Caki2 (cell line): ENCODE measurements at regions not wholly inside any gene's neighbourhood (a gene's known extent, or its start where the extent isn't known, plus 50 kb on each side); places are given as distances from the start of the nearest gene placed in this dataset.
"Not testable (repeated sequence)": the region's sequence is repeated elsewhere in the genome, so short reads cannot be mapped to it uniquely, and the experiment has no call there.

ENCODE experiments used
- DNase-seq: peaks from one replicate; pipeline ENCODE4 v3.0.0-alpha.2; 2015; ENCODE audit warnings: low read depth
- in situ Hi-C: cut with HindIII; loops from 2 replicates; pipeline ENCODE4 v1.10.0; 2016; ENCODE audit warnings: low sequenced_read_pairs, low pct_unique_long_range_greater_than_20kb, mixed read lengths

DNA sequence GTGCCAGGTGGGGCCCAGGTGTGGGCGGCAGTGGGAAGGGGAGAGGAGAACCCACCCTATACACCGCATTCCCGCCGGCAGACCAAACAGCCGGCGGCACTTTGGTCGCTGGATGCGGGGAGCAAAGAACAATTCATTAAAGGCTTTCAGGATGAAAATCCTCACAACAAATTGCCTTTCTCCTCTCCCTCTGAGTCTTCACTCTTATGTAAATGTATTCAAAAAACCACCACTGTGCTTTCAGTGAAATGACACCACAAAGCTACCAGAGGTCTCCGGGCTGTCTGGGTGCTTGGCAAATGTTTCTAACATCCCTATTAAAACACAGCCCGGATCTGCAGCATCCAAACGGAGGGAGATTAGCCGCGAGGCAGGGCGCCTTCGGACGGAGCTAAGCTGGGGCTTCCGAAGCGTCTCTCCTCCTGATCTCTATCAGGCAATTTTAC is 171.8 kb upstream of the TBL1X start:
- in situ Hi-C loops = no loop called here
- DNase-seq = no peak

DNA sequence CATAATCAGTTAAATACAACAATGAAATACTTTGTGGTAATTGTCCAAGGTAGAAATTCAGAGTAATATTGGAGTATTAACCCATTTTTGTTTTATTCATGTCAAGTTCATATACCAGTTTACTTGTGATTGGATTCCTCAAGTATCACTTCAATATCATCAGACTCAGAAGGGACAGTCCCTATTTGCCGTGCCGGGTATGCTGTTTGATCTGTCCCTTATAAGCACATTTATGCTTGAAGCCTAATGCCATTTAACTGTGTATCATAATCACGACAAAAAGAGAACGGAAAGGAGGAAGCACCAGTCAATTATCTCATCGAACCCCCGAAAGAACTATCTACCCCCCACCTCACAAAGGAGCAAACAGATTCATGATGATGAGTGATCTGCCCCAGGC is 171.0 kb upstream of the TBL1X start:
- in situ Hi-C loops = no loop called here
- DNase-seq = no peak

DNA sequence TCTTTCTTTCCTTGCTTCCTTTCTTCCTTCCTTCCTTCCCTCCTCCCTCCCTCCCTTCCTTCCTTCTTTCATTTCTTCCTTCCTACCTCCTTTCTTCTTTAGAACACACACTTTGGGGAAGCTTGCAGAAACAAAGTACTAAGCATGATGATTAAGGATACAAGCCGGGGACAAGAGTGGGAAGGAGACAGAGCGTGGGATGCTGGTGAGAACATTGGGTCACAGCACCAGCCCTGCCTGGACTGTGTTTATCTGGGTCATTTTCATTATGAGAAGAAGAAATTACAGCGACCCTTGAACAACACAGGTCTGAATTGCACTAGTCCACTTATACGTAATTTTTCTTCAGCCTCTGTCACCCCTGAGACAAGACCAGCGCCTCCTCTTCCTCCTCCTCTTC is 169.3 kb upstream of the TBL1X start:
- in situ Hi-C loops = no loop called here
- DNase-seq = no peak

GRCh38 chrX:9298221-9298620 is 166.6 kb upstream of the TBL1X start:
- in situ Hi-C loops = no loop called here
- no peak for DNase-seq

GRCh38 chrX:9299681-9300080 is 165.2 kb upstream of the TBL1X start:
- DNase-seq = peak; percentile 9
- in situ Hi-C loops = not testable (repeated sequence)

GRCh38 chrX:9301836-9302235 is 163.0 kb upstream of the TBL1X start:
- DNase-seq = no peak
- in situ Hi-C loops = no loop called here

GRCh38 chrX:9302381-9302780 is 162.5 kb upstream of the TBL1X start:
- in situ Hi-C loops = no loop called here
- DNase-seq = no peak

DNA sequence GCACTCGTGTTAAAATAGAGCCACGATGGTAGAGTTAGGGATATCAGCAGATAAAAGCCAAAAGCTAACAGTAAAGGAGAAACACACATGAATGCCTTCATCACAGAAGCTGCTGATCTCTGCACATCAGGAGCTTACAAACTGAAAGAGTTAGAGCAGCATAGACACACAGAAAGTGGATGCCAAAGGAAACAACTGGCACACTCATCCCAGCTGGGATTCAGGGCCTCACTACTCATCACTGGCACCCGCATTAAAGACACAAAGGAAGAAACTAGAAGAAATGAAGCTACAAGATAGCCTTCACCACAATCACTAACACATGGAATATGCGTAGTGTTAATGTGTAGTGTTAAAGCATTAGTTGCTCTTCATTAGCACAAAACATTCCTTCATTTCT is 156.4 kb upstream of the TBL1X start:
- DNase-seq = no peak
- in situ Hi-C loops = no loop called here

- in situ Hi-C loops = no loop called here
- DNase-seq = peak; percentile 9
Measured at GRCh38 chrX:9310616-9311015, 154.2 kb upstream of the TBL1X start.

DNA sequence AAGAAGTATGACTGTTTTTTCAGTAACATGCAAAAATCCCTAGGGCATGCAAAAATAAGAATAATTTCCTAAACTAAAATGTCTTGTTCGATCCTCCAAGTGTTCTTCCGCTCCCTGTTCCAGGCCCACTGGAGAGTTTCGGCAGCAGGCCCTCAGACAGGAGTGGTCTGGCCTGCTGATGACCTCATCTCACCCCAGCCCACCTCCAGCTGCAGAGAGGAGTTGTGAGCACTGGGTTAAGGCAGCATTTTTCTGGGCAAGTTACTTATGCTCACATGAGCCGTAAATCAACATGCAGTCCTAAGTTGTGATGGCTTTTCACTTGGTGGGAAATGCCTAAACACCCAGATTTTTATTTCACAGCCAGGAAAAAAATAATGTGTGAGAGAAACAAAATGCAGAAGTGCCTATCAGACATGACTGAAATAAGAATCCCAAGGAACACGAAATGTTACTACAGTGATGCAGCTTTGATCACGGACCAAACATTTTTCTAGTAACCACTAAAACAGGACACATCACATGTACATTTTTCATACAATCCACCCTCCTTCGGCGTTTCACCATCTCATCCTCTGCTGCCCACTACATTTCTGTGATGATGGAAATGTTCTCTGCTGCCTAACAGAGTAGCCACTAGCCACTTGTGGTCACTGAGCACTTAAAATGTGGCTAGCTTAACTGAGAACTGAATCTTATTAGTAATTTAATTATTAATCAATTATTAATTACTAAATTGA is 153.3 kb upstream of the TBL1X start:
- in situ Hi-C loops = no loop called here
- DNase-seq = no peak

GRCh38 chrX:9312922-9313867 is 151.7 kb upstream of the TBL1X start:
- in situ Hi-C loops = no loop called here
- DNase-seq = no peak

- in situ Hi-C loops = no loop called here
Measured at GRCh38 chrX:9315086-9315485, 149.8 kb upstream of the TBL1X start.

DNA sequence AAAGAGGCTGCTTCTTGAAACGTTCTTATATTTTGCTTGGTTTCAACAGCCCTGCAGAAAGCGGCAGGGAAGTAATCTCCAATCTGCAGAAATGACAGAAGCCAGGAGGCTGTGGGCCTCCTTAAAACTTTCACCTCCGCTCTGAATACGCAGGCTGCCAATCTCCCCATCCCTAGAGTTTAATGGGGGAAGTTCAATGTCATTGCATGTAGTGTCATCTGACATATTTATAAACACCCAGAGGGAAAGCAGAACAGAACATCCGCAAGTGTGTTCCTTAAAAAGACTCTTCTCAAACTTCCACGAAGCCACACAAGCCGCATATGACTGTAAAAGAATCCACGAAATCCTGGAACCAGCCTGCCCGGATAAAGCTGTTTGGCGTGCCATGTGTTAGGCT is 148.8 kb upstream of the TBL1X start:
- DNase-seq = no peak
- in situ Hi-C loops = no loop called here

More at GRCh38 chrX:9315086-9315485, 149.8 kb upstream of the TBL1X start:
- DNase-seq = no peak

GRCh38 chrX:9317176-9317575 is 147.7 kb upstream of the TBL1X start:
- in situ Hi-C loops = no loop called here
- DNase-seq = no peak

DNA sequence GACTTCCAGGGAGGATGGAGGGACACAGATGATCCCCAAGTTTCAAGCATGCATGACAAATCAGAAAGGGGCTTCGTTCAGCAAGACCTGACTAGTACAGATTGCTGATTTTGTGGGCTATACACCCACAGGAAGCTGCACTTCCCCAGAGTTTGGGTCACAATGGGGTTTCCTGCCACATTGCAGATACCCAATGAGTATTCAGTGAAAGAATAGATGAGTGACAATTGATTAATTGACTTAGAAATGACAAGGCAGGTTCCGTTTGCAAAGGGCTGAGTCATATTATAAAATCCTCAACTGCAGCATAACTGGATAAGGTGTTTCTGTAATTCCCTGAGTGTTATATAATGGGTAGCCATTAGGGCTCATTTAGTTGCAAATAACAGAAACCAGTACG is 146.6 kb upstream of the TBL1X start:
- in situ Hi-C loops = no loop called here
- no peak for DNase-seq

DNA sequence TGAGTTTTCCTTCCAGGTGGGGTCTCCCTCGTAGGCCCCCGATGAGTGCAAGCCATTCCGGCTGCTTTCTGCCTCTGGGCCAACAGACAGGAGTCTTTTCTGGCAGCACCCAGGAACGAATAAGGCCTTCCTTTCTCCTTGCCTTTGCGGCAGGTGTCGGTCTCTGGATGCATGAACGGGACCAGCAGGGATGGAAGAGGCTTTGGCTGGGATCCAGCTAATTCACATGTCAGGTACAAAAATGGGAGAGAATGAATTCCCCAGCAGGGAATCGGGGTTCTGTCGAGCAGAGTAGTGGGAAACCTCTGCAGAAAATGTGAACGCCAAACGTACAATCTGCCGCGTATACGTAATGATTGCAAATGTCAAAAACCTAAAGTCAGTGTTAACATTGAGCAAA is 146.1 kb upstream of the TBL1X start:
- no peak for DNase-seq
- in situ Hi-C loops = no loop called here

DNA sequence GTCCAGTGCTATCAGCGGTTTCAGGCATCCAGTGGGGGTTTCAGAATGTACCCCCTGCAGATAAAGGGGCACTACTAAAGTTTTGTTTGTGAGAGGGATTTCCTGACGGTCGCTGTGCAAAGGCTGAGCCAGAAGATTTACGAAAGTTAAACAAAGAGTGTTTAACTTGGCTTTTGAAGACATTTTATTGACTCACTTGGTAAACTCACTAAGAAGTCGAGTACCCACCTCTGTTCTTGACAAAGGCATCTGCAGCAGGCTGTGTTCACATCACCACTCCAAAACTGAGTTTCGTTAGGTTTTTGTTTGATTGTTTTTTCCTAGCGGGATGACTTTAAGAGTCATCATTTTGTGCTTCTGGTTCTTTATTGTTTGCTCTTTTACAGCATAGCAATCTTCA is 143.9 kb upstream of the TBL1X start:
- in situ Hi-C loops = no loop called here
- DNase-seq = no peak

GRCh38 chrX:9324676-9325075 is 140.2 kb upstream of the TBL1X start:
- in situ Hi-C loops = no loop called here
- DNase-seq = no peak

GRCh38 chrX:9326369-9326768 is 138.5 kb upstream of the TBL1X start:
- in situ Hi-C loops = no loop called here
- DNase-seq = no peak
